HG03066 (cell line): ENCODE measurements at regions not wholly inside any gene's neighbourhood (a gene's known extent, or its start where the extent isn't known, plus 50 kb on each side); places are given as distances from the start of the nearest gene placed in this dataset.

Experiments used
- ATAC-seq: cut with Tn5 transposase; IDR thresholded peaks from one replicate; pipeline ENCODE4 v1.9.1; 2021; ENCODE audit warnings: low read depth; ENCODE audit not compliant: unreplicated experiment

- ATAC-seq, result no peak
Measured at GRCh38 chr22:47692811-47693210, 930.4 kb downstream of the TBC1D22A start.

GRCh38 chr22:47691152-47691895, 928.9 kb downstream of the TBC1D22A start:
- no peak for ATAC-seq

GRCh38 chr22:47690586-47690985, 928.1 kb downstream of the TBC1D22A start:
- ATAC-seq, result no peak

GRCh38 chr22:47690166-47690565, 927.7 kb downstream of the TBC1D22A start:
- ATAC-seq, result no peak

- ATAC-seq, result no peak
Measured at GRCh38 chr22:47687776-47688175, 925.3 kb downstream of the TBC1D22A start.

- no peak for ATAC-seq
Measured at GRCh38 chr22:47687346-47687655, 924.9 kb downstream of the TBC1D22A start.

GRCh38 chr22:47686594-47687345, 924.3 kb downstream of the TBC1D22A start:
- ATAC-seq, result no peak

- no peak for ATAC-seq
Measured at GRCh38 chr22:47681411-47682165, 919.1 kb downstream of the TBC1D22A start.

- ATAC-seq, result no peak
Measured at GRCh38 chr22:47678636-47679287, 916.3 kb downstream of the TBC1D22A start.

GRCh38 chr22:47678048-47678447, 915.6 kb downstream of the TBC1D22A start:
- no peak for ATAC-seq

- no peak for ATAC-seq
Measured at GRCh38 chr22:47676685-47677084, 914.2 kb downstream of the TBC1D22A start.

- no peak for ATAC-seq
Measured at GRCh38 chr22:47674600-47674999, 912.1 kb downstream of the TBC1D22A start.

GRCh38 chr22:47673557-47673956, 911.1 kb downstream of the TBC1D22A start:
- ATAC-seq, result no peak

GRCh38 chr22:47672526-47672925, 910.1 kb downstream of the TBC1D22A start:
- ATAC-seq, result no peak

- ATAC-seq, result no peak
Measured at GRCh38 chr22:47665151-47665550, 902.7 kb downstream of the TBC1D22A start.

- ATAC-seq, result no peak
Measured at GRCh38 chr22:47663615-47664605, 901.5 kb downstream of the TBC1D22A start.

GRCh38 chr22:47659467-47660223, 897.2 kb downstream of the TBC1D22A start:
- ATAC-seq, result no peak

GRCh38 chr22:47658182-47658581, 895.7 kb downstream of the TBC1D22A start:
- ATAC-seq, result no peak

GRCh38 chr22:47657224-47657623, 894.8 kb downstream of the TBC1D22A start:
- no peak for ATAC-seq
